ENCODE measurements at regions not wholly inside any gene's neighbourhood (a gene's known extent, or its start where the extent isn't known, plus 50 kb on each side); places are given as distances from the start of the nearest gene placed in this dataset.

DNA sequence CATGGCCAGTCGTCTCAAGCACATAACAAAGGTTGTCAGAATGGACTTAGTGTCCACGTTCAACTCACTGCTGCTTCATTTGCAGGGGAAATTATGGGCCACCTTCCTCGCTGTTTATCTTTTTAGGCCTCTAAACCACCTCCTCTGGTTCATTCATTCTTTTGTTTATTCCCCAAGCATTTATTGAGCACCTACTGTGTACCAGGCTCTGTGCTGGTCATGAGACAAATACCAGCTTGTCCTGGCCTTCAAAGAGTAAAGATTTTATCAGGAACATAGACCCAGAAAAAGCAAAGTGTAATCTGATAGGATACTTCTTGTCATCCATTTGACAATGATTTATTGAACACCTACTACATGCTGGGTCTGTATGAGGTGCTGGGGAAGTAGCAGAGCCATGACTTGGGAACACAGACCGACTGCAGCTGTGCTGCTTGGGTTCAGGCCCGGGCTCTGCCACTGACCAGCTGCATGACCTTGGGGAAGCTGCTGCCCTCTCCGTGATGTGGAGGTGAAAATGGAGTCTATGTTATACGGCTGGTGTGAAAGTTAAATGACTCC lies 63.4 kb upstream of the SLC6A6 start:
- ATAC-seq (no peak), DNase-seq (no peak), FAIRE-seq (no peak)
- H3K27ac ChIP-seq: no peak overlapping the region
- H3K36me3 ChIP-seq: no peaks in the 10 kb centered on the region
- no peaks in the 10 kb centered on the region for H3K27me3 ChIP-seq
- intact Hi-C loops (cut with DNase I): no loop called here
- no peak for TF ChIP-seq CTCF (IDR thresholded peaks at IDR 0.05)
- H3K4me3 ChIP-seq: no peak overlapping the region
- H3K9me3 ChIP-seq: no peaks in the 10 kb centered on the region
- H3K4me1 ChIP-seq: peaks cover 10 to 16% (median 11%) of the 10 kb centered on the region in 3 donors
- WGBS, 2 donors: 83 to 84% methylated on average over 7 of the region's 7 CpGs

DNA sequence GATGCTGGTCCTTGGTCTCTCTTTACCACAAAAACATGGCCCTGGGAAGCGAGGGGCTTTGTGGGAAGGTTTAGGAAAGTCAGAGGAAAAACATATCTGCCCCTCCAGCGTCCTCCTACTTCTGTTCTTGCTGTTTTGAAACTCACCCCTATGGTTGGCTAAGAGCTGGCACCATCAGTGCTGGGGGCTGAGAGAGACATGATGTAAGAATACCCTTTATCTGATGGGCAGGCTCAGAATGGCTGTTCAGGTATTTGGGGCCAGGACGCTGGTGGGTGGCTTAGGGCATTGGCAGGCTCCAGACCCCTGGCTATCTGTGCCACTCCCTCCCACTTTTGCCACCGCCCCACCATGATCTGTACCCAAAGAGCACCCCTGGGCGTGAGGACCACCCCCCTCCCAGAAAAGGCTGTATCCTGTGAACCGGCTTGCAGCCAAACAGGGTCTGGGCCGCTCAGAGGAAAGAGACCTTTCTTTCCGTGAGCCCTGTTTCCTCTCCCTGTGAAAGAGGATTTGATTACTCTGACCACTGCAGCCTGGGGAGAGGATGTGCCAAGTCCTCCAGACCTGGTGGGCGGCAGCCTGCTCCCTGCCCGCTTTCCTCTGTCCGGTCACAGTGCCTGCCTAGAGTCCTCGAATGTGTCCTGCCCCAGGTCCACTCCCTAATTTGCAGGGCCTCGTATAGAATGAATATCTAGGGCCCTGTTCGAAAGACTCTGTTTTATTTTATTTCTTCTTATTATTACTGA lies 61.3 kb upstream of the SLC6A6 start:
- Histone ChIP-seq H3K9me3 (no peaks in the 10 kb centered on the region), H3K36me3 (no peaks in the 10 kb centered on the region), H3K4me1 (peaks cover 6 to 10% (median 6%) of the 10 kb centered on the region in 3 donors), H3K27ac (no peak overlapping the region), H3K27me3 (no peaks in the 10 kb centered on the region), H3K4me3 (no peak overlapping the region)
- intact Hi-C loops (cut with DNase I): no loop called here
- WGBS, 2 donors: 78 to 80% methylated on average over 14 of the region's 14 CpGs
- FAIRE-seq (no peak), ATAC-seq (no peak), DNase-seq (no peak)
- TF ChIP-seq CTCF (IDR thresholded peaks at IDR 0.05): no peak

DNA sequence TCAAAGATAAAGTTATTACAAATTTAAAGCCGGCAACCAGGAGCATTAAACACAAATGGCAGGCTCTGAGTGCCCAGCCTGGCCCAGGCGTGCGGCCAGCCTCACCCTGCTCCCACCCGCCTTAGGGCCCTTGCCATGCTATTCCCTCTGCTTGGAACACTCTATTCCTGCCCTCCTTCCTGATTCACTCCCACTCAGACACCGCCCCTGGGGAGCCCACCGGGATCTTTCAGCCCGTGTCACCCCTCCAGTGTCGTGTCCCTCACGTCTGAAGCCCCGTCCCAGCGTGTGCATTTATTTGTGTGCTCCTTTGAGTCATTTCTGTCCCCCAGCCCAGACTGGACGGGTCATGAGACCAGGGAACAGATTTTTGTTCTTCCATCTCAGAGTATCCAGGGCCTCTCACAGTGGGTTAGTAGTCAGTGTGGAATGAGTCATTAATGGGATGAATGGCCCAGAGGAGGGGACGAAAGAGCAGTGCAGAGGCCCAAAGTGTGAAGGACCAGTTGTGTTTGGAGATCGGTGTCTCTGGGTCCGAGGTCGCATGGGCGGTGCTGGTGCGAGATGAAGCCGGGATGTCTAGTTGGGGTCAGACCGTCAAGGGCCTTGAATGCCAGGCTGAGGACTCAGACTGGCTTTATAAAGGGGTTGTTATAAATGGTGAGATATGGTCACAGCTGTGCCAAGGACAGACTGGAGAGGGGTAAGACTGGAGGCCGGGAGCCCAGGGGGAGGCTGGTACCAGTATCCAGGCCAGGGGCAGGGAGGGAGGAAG lies 58.9 kb upstream of the SLC6A6 start:
- no peak for ATAC-seq
- intact Hi-C loops (cut with DNase I): no loop called here
- Histone ChIP-seq H3K9me3 (no peaks in the 10 kb centered on the region), H3K27ac (no peak overlapping the region), H3K4me1 (no peaks in the 10 kb centered on the region), H3K36me3 (no peaks in the 10 kb centered on the region), H3K4me3 (no peak overlapping the region), H3K27me3 (no peaks in the 10 kb centered on the region)
- no peak for FAIRE-seq
- 88 to 91% methylated on average over 21 of the region's 21 CpGs for WGBS, 2 donors
- no peak for TF ChIP-seq CTCF (IDR thresholded peaks at IDR 0.05)
- no peak for DNase-seq

DNA sequence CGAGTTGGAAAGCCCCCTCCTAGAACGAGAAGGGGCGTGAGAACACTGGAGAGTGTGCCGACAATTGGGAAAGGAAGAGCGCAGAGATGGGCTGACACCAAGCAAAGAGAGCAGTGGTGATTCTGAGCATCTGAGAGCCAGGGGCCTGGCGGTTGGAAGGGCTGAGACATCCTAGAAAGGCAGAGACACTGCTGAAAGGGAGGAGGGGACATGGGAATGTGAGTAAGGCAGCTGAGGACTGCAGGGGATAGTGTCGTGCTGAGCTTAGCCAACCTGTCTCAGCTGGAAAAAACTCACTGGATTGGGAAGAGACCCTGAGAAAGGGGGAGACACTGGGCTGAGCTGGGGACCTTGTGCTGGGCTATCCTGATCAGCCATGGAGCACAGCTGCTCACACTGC lies 58.1 kb upstream of the SLC6A6 start:
- H3K27me3 ChIP-seq: no peaks in the 10 kb centered on the region
- no peak overlapping the region for H3K4me3 ChIP-seq
- no peak for DNase-seq
- ATAC-seq: no peak
- no peak for TF ChIP-seq CTCF (IDR thresholded peaks at IDR 0.05)
- intact Hi-C loops (cut with DNase I): no loop called here
- H3K4me1 ChIP-seq: no peaks in the 10 kb centered on the region
- H3K27ac ChIP-seq: no peak overlapping the region
- no peaks in the 10 kb centered on the region for H3K9me3 ChIP-seq
- 78 to 79% methylated on average over 7 of the region's 7 CpGs for WGBS, 2 donors
- no peaks in the 10 kb centered on the region for H3K36me3 ChIP-seq
- FAIRE-seq: no peak

Data from pancreas (tissue), 10 donors.